NCI-H2081 (cell line): ENCODE measurements at regions not wholly inside any gene's neighbourhood (a gene's known extent, or its start where the extent isn't known, plus 50 kb on each side); places are given as distances from the start of the nearest gene placed in this dataset.
"Not testable (repeated sequence)": the region's sequence is repeated elsewhere in the genome, so short reads cannot be mapped to it uniquely, and the experiment has no call there.

Experiments used
- DNase-seq, 2 experiments: peaks; one replicate each; lab custom pipeline; 2025; lab: John Stamatoyannopoulos, UW

DNA sequence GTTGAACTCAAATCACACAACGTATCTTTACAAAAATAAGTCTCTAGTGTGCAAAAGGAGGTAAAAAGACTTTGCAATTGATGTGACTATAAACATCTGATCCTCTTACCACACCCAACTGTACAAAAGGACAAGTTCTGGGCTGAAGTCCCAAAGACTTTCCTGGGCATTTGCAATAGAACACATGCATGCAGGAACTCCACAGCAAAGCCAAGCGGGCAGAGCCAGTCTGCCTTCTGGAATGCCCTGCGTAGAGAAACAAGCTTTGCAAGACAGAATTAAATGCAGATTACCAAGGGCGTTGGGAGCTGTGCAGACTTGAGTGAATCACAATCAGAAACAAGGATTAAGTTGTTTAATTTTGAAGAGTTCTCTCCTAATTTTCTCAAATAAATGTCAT lies 208.4 kb upstream of the ZNF521 start:
- no peak for DNase-seq

DNA sequence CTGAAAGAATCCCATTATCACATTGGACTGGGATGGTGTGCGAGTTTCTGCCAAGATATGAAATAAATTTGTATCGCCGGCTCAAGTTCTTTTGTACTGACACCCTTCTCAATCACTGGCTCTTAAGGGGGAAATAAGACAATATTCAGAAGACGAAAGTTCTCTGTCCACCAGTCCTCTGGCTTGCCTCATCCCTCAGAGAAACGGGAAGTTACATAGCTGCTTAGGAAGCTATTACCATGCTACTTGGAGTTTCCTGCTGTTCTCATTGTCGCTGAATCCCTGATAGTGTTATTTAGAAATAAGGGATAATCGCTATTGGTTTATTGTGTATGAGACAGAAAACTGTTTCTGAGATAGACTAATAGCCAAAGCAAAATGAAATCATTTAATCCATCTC lies 205.0 kb upstream of the ZNF521 start:
- no peak for DNase-seq

DNA sequence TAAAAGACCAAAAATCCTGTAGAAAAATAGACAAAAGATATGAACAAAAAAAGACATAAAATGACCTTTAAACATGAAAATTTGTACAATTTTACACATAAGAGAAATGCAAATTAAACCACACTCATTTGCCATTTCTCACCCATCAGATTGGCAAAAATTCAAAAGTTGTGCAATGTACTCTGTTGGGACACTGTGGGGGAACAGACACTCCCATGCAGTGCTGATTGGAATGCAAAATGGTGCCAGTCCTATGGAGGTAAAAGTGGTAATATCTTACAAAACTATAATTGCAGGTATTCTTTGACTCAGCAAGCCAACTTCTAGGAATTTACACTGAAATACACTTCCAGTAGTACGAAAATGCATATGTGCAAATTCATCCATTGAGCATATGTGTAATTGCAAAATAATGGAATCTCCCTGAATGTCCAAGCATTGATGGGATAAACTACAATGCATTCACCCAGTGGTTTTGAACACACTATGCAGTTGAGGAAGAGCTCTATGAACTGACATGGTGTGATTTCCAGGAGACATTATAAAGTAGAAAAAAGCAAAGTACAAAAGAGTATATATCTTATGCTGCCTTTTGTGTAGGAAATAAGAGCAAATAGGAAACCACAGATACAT lies 201.8 kb upstream of the ZNF521 start:
- no peak for DNase-seq

DNA sequence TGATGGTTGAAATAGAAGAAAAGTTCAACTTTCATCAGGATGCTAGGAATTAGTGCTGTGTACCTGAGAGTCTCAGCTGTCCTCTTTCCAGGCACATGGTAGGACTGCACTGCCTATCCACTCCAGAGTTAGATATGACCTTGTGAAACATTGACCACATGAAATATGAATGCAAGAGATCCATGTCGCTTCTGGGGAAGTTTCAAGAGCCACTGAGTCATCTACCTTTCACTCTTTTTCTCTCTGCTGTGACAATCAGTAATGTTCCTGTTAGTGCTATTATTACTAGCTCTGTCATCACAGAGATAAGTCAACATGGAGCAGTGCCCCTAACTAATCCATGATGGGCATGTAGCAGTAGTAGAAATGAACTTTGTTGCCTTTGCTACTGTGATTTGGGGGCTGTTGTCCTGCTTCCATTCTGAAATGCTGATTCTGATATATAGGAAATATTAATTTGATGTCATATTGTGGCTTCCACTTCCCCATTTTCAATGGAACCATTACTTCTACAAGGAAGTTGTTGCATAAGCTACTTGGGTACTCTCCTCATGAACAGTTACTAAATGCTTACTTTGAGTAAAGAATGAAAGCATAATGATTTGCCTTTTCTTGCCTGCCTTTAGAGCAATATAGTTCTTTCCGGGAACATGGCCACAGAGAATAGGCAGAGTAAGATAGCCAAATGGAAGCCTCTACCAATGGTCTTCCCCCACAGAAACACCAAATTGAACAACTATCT lies 192.8 kb upstream of the ZNF521 start:
- DNase-seq = no peak

DNA sequence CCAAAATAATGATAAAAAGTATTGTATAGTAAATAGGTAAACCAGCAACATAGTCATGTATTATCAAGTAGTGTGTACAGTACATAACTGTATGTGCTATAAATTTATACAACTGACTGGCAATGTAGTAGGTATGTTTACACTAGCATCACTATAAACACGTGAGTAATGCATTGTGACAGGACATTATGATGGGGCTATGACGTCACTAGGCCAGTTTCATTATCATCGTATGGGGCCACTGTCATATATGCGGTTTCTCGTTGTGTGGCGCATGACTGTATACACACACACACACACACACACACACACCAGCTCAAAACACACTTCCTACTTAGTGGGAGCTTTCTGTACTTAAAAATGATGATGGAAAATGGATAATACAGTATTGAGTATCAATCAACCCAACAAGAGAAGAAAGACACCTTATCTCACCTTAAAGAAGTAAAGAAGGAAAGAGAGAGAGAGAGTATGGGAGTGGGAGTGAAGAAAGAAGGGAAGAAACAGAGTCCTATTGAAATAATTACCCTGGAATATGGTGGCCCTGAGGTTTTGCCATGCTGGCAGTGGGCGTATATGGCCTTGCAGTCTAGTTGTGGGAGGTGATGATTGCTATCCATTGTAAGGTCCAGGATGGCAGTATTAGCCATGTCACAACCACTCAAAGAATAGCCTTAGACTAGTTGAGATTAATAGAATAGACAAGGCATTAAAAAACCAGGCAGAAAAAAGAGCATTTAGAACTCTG lies 186.4 kb upstream of the ZNF521 start:
- DNase-seq = no peak

DNA sequence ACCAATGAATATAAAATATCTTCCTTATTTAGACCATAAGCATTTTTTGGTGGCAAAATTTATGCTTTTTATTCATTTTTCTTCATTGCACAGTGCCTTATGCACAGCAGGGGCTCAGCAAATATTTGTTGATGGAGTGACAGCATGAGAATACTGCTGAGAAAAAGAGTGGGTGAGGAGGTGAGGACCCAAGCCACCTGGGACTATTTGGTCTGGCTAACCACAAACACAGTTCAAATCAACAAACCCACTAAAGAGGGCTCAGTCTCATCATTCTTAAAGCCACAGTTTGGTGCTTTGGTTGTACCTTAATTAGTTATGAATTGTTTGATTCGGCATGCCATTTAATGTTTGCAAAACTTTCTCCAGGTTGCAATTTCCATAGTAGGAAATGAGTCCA lies 183.5 kb upstream of the ZNF521 start:
- no peak for DNase-seq

DNA sequence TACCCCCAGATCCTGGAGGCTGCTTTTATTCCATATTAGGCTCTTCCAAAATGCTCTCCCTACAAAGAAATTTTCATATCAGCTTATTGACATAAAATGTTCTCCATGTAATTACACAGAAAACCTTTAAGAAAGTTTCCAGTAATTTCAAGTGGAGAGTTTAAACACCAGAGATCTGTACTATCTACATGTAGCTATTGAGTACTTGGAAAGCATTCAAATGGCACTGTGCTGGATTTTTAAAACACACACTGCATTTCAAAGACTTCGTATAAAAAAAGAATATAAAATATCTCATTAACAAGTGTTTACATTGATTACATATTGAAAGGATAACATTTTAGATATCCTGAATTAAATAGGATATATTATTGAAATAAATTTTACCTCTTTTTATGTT lies 182.4 kb upstream of the ZNF521 start:
- no peak for DNase-seq

DNA sequence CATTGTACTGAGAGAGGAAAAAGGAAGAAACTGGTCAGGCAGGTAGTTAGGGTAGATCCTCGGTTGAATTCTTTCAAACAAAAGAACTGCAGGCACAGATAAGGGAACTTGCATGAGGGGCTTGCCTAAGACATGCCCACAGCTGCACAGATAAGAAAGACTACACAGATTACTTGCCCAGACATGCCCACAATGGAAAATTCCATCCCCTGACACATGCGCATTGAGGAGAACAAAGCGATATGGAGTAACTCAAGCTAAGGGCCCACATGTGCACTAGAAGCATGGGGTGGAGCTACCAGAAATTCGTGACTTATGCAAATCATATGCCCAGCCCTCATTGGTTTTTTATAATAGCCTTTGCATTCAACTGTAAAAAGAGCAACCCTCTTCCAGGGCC lies 181.3 kb upstream of the ZNF521 start:
- DNase-seq = no peak

DNA sequence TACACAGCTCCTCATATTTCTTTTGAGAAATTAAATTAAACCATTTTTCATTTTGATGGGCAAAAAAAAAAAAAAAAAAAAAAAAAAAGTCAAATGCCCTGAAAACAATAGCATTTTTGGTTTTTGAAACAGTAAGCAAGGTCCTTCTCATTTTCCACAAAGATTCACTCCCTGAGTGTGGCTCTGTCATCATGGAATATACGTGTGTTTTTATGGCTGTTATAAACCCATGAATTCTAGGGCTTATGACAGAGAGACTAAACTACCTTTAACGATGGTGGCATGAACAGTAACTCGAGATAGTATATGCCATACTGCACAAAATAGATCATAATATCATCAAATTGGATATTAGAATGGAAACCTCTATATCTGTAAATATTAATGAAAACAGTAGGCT lies 179.2 kb upstream of the ZNF521 start:
- DNase-seq = no peak

DNA sequence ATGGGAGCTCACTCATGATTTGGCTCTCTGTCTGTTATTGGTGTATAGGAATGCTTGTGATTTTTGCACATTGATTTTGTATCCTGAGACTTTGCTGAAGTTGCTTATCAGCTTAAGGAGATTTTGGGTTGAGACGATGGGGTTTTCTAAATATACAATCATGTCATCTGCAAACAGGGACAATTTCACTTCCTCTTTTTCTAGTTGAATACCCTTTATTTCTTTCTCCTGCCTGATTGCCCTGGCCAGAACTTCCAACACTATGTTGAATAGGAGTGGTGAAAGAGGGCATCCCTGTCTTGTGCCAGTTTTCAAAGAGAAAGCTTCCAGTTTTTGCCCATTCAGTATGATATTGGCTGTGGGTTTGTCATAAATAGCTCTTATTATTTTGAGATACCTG lies 173.8 kb upstream of the ZNF521 start:
- DNase-seq = not testable (repeated sequence)

DNA sequence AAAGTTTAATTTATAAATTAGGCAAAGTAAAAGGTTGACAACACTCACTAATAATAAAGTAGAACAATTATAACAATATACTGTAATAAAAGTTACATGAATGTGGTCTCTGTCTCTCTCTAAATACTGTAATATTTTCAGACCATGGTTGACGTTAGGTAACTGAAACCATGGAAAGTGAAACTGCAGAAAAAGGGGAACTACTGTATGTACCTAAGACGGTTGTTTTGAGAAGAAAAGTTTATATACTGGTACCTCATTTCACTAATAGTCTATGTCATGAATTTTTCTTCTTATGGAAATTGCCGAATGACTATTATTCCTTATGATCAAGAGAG lies 166.7 kb upstream of the ZNF521 start:
- DNase-seq = no peak

DNA sequence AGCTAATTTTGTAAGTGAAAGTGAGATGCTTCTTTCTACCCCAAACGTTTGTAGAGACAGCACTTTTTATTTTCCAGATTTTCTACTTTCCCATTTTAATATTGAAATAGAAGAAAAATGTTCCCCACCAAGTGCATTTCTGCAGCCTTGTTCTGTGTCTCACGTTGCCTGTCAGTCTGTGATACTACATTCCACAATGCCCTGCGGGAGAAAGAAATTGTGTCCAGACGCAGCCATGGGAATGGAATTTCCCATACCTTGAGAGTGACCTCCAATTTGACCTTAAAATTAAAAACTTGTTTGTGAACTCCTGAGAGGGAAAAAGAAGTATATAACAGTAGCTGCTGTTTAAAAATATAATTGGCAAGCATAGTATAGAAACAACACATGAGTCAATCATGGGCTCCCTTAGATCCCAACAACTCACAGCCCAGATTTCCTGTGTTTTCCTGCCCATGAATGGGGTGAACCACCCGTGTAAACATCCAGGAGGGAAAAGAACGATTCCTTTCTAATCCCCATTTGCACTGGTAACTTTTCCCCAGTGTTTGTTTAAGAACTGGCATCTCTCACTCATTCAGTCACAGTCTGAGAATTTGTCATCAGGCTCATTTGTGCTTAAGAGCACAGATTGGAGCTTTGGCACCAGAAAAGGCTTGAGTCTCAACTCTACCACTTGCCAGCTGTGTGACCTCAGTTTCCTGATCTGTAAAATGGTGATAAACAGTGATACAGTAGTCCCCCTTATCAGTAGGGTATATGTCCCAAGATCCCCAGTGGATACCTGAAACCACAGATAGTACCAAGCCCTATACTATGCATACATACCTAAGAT lies 166.1 kb upstream of the ZNF521 start:
- no peak for DNase-seq

DNA sequence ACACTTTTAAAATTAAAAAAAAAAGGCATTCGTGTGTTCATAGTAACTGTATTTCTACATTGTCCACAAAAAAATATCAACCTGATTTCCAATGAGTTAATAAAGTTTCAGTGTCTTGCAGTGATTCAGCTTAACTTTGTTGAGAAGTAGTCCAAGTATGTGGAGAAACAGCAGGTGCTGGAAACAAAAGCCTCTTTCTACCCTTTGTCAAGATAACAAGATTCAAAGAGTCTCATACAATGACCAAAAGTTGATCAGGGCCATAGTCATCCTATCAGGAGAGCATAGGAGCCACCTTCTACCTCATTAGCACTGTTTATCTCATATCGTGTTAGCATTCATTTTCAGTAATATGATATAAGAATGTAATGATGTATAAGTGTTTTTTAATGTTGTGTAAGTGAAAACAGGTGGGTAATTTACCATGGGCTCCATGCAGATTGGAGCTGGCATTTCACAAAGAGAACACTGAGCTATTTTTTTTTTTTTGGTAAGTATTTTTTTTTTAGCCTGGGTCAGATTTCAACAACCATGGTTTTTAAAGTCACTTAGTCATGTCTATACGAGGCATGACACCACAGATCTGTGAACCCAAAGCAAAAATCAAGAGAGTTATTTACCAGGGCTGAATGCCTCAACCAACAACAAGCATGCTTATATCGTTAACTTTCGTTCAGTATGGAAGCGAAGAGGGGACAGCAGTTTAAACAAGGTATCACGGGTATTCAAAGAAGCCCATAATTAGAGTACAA lies 165.0 kb upstream of the ZNF521 start:
- DNase-seq = peak; percentile 18 to 78

DNA sequence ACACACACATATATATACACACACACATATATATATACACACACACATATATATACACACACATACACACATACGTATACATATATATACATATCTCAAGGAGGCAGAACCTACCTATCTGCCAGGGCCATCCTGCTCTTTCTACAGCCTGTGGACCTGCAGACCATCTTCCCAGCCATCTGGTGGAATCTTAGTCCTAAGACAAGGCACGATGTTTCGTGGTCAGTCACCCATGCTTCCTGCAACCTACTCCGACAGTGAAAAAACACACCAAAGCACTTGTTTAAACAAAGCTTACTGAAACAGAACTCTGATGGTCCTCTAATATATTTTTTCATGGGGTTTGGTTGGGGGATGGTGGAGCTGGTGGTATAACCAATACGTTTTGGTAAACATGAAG lies 164.2 kb upstream of the ZNF521 start:
- peak; percentile 21 to 83 for DNase-seq

DNA sequence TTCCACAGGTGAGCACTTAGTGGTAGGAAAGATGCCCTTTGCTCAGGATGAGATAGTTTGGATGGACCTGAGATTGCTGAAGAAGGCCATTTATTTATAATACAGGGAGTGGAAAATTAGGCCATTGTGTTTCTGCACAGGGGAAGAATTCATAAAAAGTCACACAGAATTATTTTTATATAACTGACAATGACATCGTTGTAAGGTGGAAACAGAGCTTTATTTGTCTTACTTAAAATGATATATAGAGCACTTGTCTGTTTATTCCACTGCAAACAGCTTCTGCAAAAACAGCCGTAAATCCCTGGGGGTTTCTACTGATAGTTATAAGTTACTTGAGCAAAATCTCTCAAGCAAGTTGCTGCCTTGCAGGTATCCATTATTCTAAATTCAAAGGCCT lies 158.1 kb upstream of the ZNF521 start:
- DNase-seq = no peak

DNA sequence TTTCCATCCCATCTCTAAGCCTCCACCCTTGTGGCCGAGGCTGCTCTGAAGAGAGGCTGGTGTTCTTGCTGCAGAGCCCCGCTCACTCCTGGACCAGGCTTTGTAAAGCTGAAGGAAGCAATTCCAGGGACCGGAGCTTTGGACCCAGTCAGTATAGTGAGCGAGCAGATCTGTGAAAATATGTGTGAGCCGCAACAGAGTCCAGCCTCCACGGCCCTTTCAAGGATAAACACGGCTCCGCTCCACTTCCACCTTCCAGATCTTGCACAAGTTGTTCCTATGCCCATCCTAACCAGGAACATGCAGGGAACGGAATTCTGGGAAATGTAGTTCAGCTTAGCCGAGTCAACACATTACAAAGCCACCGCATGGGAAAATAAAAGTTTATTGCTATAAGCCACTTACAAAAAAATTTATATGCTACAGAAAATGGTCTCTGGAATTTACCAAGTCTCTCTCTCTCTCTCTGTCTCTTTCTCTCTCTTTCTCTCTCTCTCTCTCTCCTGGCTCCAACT lies 151.7 kb upstream of the ZNF521 start:
- peak; percentile 27 to 67 for DNase-seq

DNA sequence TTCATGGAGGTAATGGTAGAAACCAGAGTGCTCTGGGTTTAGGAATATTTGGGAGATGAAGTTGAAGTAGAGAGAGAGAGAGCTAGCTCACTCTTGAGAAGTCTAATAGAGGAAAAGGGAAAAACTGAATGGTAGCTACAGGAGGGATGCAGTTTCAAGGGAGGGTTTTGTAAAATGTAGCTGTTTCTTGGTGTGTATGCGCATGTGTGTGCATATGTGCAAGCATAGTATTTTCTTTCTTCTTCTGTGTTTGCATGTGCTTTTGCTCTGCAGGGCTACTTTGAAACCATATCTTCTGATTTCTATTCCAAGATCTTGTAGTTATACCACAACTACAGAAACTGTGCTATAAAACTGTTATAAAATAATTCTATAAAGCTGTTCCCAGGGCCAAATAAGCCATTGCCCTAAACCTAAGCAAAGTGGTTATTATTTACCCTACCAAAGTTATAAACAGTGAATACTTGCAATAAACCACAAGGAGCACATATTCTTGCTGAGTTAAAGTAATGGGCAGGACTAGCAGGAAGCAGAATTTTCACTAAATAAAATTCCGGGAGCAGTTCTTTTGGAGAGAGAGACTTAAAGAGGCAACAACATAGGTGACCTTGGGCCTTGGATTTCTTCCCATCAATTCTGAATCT lies 145.3 kb upstream of the ZNF521 start:
- no peak for DNase-seq

DNA sequence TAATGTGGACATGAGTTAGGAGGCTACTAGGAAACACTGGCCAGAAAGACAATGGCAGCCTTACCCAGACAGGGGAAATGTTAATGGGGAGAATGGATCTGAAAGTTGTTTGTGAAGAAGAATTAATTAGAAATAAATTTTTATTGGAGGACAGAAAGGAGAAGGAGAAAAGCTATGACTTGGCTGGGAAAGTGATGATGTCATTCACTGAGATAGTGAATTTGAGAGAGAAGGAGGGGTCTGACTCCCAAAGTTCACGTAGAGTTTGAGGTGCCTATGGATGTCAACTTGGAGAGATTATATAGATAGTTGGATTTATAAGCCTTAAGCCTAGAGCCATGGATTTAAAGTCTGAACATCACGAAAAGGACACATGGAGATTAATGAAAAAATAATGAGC lies 144.6 kb upstream of the ZNF521 start:
- no peak for DNase-seq

DNA sequence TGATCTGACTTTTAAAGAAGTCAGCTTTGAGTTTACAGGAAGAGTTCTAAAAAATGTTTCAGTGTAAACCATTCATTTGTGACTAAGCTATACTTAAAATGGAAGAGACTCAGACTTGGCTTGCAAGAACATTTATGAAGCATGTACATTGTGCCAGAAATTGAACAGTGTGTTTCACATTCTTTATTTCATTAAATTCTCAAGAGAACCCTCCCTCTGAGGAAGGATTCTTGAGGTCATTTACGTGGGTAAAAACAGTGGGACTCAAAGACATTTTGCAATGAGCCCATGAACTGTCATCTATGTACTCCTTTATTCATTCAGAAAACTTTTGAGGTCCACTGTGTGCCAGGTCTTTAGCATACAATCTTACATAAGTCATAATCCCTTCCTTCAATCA lies 143.6 kb upstream of the ZNF521 start:
- DNase-seq = no peak

DNA sequence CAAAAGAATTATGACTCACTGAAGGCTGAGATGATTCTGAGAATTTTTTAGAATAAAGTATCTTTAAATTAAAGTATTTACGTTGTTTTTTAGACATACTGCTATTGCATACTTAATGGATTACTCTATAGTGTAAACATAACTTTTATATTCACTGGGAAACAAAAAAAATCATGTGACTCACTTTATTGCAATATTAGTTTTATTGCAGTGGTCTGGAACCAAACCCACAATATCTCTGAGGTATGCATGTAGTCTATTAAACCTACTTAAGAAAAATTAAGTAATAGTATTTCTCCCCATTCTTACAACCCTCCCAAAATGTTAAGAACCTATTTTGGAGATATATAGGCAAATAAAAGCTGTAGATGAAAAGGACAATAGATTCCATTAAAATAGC lies 142.9 kb upstream of the ZNF521 start:
- DNase-seq = no peak

DNA sequence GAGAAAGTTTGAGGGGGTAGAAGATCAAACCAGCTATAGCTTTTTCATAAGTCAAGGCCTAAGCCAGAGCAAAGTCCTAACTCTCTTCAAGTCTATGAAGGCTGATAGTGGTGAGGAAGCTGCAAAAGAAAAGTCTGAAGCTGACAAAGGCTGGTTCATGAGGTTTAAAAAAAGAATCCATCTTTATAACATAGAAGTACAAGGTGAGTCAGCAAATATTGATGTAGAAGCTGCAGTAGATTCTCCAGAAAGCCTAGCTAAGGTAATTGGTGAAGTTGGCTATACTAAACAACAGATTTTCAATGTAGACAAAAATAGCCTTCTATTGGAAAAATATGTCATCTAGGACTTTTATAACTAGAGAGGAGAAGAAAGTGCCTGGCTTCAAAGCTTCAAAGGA lies 141.4 kb upstream of the ZNF521 start:
- no peak for DNase-seq
